Neural progenitor cell (in vitro differentiated cells): ENCODE measurements at regions not wholly inside any gene's neighbourhood (a gene's known extent, or its start where the extent isn't known, plus 50 kb on each side); places are given as distances from the start of the nearest gene placed in this dataset.

Experiments
- DNase-seq: peaks from one replicate; pipeline ENCODE4 v3.0.0-alpha.2; 2016; ENCODE audit warnings: low spot score
- H2AFZ ChIP-seq: fragments of 200-600 bp; sonication (generic); replicated peaks from 2 replicates; pipeline ENCODE4 v1.6.1; 2016; ENCODE audit warnings: antibody characterized with exemption
- H3F3A ChIP-seq: fragments of 200-600 bp; sonication (generic); 2 replicates; pipeline ENCODE4 v1.6.1; 2016; ENCODE audit warnings: antibody characterized with exemption, low read depth
- H3K27ac ChIP-seq: fragments of 200-600 bp; sonication (generic); 2 replicates; pipeline ENCODE4 v1.5.1; 2016; ENCODE audit warnings: mild to moderate bottlenecking
- H3K27me3 ChIP-seq: fragments of 200-600 bp; sonication (generic); 2 replicates; pipeline ENCODE4 v1.6.1; 2016; ENCODE audit warnings: mild to moderate bottlenecking, moderate library complexity
- H3K36me3 ChIP-seq: fragments of 200-600 bp; sonication (generic); 2 replicates; pipeline ENCODE4 v1.5.1; 2016
- H3K4me1 ChIP-seq: fragments of 200-600 bp; sonication (generic); 2 replicates; pipeline ENCODE4 v1.6.1; 2016; ENCODE audit warnings: mixed run types
- H3K4me2 ChIP-seq: fragments of 200-600 bp; sonication (generic); 2 replicates; pipeline ENCODE4 v1.6.1; 2016
- H3K4me3 ChIP-seq: fragments of 200-600 bp; sonication (generic); 2 replicates; pipeline ENCODE4 v1.5.1; 2016
- H3K79me2 ChIP-seq: fragments of 200-600 bp; sonication (generic); 2 replicates; pipeline ENCODE4 v1.6.1; 2016; ENCODE audit warnings: low read depth
- H3K9ac ChIP-seq: fragments of 200-600 bp; sonication (generic); 2 replicates; pipeline ENCODE4 v1.6.1; 2016
- H3K9me3 ChIP-seq: fragments of 200-600 bp; sonication (generic); 2 replicates; pipeline ENCODE4 v1.5.1; 2016; ENCODE audit warnings: low read depth
- H4K20me1 ChIP-seq: fragments of 200-600 bp; sonication (generic); 2 replicates; pipeline ENCODE4 v1.6.1; 2016; ENCODE audit warnings: low read depth
- H3K27ac Mint-ChIP-seq: 3 replicates; pipeline ENCODE4 v1.8.0; 2021; ENCODE audit warnings: mixed read lengths
- H3K27me3 Mint-ChIP-seq: 2 replicates; pipeline ENCODE4 v1.8.0; 2022; ENCODE audit warnings: low read depth, mild to moderate bottlenecking, inconsistent platforms, moderate library complexity, mixed read lengths; ENCODE audit not compliant: insufficient read depth
- H3K36me3 Mint-ChIP-seq: 3 replicates; pipeline ENCODE4 v1.8.0; 2021; ENCODE audit warnings: mixed read lengths
- H3K4me1 Mint-ChIP-seq: 3 replicates; pipeline ENCODE4 v1.8.0; 2021; ENCODE audit warnings: mixed read lengths
- H3K4me3 Mint-ChIP-seq: 3 replicates; pipeline ENCODE4 v1.8.0; 2021; ENCODE audit warnings: mild to moderate bottlenecking, moderate library complexity, mixed read lengths
- H3K9me3 Mint-ChIP-seq: 3 replicates; pipeline ENCODE4 v1.8.0; 2020; ENCODE audit warnings: mixed read lengths
- CTCF ChIP-seq: fragments of 200-600 bp; sonication (generic); IDR thresholded peaks from 2 replicates; pipeline ENCODE4 v1.5.1; 2017; ENCODE audit warnings: antibody characterized with exemption, mild to moderate bottlenecking
- EZH2 ChIP-seq: fragments of 200-600 bp; sonication (generic); IDR thresholded peaks from 2 replicates; pipeline ENCODE4 v1.6.1; 2017; ENCODE audit warnings: antibody characterized with exemption, mild to moderate bottlenecking, moderate library complexity
- EZH2phosphoT487 ChIP-seq: fragments of 200-600 bp; sonication (generic); IDR thresholded peaks from 2 replicates; pipeline ENCODE4 v1.6.1; 2017; ENCODE audit warnings: antibody characterized with exemption

GRCh38 chr13:76481738-76482137 lies 404.5 kb downstream of the KCTD12 start:
- no peak for DNase-seq
- Histone ChIP-seq H3K9ac (no peak overlapping the region), H3K4me2 (no peak overlapping the region), H3K4me1 (no peaks in the 10 kb centered on the region), H3K4me3 (no peak overlapping the region), H3K9me3 (no peaks in the 10 kb centered on the region), H3K36me3 (no peaks in the 10 kb centered on the region), H3K79me2 (no peaks in the 10 kb centered on the region), H2AFZ (no peak overlapping the region), H3K27me3 (no peaks in the 10 kb centered on the region), H3K27ac (no peak overlapping the region), H4K20me1 (no peaks in the 10 kb centered on the region), H3F3A (peaks cover 10% of the 10 kb centered on the region)
- H3K27ac Mint-ChIP-seq = no peak overlapping the region
- H3K27me3 Mint-ChIP-seq = no peaks in the 10 kb centered on the region
- H3K9me3 Mint-ChIP-seq = peaks cover 2% of the 10 kb centered on the region
- TF ChIP-seq EZH2 = no peak
- no peak for TF ChIP-seq CTCF
- no peak for TF ChIP-seq EZH2phosphoT487
- no peaks in the 10 kb centered on the region for H3K4me1 Mint-ChIP-seq
- H3K36me3 Mint-ChIP-seq = no peaks in the 10 kb centered on the region
- no peak overlapping the region for H3K4me3 Mint-ChIP-seq

- Histone ChIP-seq H3K9me3 (no peaks in the 10 kb centered on the region), H3K36me3 (no peaks in the 10 kb centered on the region), H3K79me2 (no peaks in the 10 kb centered on the region), H3K4me3 (no peak overlapping the region), H3K4me1 (no peaks in the 10 kb centered on the region), H3K4me2 (no peak overlapping the region), H3F3A (peaks cover 3% of the 10 kb centered on the region), H2AFZ (no peak overlapping the region), H3K27ac (no peak overlapping the region), H3K27me3 (no peaks in the 10 kb centered on the region), H3K9ac (no peak overlapping the region), H4K20me1 (no peaks in the 10 kb centered on the region)
- H3K27me3 Mint-ChIP-seq = no peaks in the 10 kb centered on the region
- H3K4me1 Mint-ChIP-seq = peaks cover 3% of the 10 kb centered on the region
- no peak overlapping the region for H3K4me3 Mint-ChIP-seq
- H3K36me3 Mint-ChIP-seq = no peaks in the 10 kb centered on the region
- no peak overlapping the region for H3K27ac Mint-ChIP-seq
- no peaks in the 10 kb centered on the region for H3K9me3 Mint-ChIP-seq
- TF ChIP-seq EZH2 = no peak
- no peak for TF ChIP-seq CTCF
- no peak for TF ChIP-seq EZH2phosphoT487
- DNase-seq = no peak
Measured at GRCh38 chr13:76474966-76475365, 411.2 kb downstream of the KCTD12 start.

- no peak overlapping the region for H3K4me3 Mint-ChIP-seq
- no peaks in the 10 kb centered on the region for H3K9me3 ChIP-seq
- no peak overlapping the region for H3K4me3 ChIP-seq
- no peaks in the 10 kb centered on the region for H3K9me3 Mint-ChIP-seq
- H4K20me1 ChIP-seq = no peaks in the 10 kb centered on the region
- DNase-seq = no peak
- no peaks in the 10 kb centered on the region for H3K79me2 ChIP-seq
- no peaks in the 10 kb centered on the region for H3K27me3 ChIP-seq
- no peaks in the 10 kb centered on the region for H3K36me3 Mint-ChIP-seq
- H3K36me3 ChIP-seq = no peaks in the 10 kb centered on the region
- no peak overlapping the region for H3K27ac Mint-ChIP-seq
- H3K27me3 Mint-ChIP-seq = no peaks in the 10 kb centered on the region
- H2AFZ ChIP-seq = no peak overlapping the region
- TF ChIP-seq CTCF (no peak), EZH2phosphoT487 (no peak), EZH2 (no peak)
- peaks cover 3% of the 10 kb centered on the region for H3K4me1 Mint-ChIP-seq
- H3K27ac ChIP-seq = no peak overlapping the region
- H3F3A ChIP-seq = peaks cover 3% of the 10 kb centered on the region
- no peak overlapping the region for H3K4me2 ChIP-seq
- no peaks in the 10 kb centered on the region for H3K4me1 ChIP-seq
- no peak overlapping the region for H3K9ac ChIP-seq
Measured at GRCh38 chr13:76474356-76474755, 411.8 kb downstream of the KCTD12 start.
